ENCODE measurements at regions not wholly inside any gene's neighbourhood (a gene's known extent, or its start where the extent isn't known, plus 50 kb on each side); places are given as distances from the start of the nearest gene placed in this dataset.
"Not testable (repeated sequence)": the region's sequence is repeated elsewhere in the genome, so short reads cannot be mapped to it uniquely, and the experiment has no call there.

GRCh38 chr14:76298896-76299295, 77.0 kb upstream of the ESRRB start:
- H3K4me1 Mint-ChIP-seq, result peaks cover 6% of the 10 kb centered on the region
- peak; percentile 8 for DNase-seq
- Histone ChIP-seq H3K4me1 (ENCODE audit: control insufficient read depth, insufficient read depth, low read length) (no peaks in the 10 kb centered on the region), H3K36me3 (ENCODE audit: control insufficient read depth, insufficient read depth, low read length) (no peaks in the 10 kb centered on the region), H3K9me3 (ENCODE audit: control insufficient read depth, low read length) (no peaks in the 10 kb centered on the region), H3K27me3 (ENCODE audit: control insufficient read depth, insufficient read depth, low read length, poor library complexity, severe bottlenecking) (no peaks in the 10 kb centered on the region), H3K4me3 (ENCODE audit: low read length) (no peak overlapping the region), H3K27ac (ENCODE audit: low read depth, low read length) (no peak overlapping the region), H3K9ac (ENCODE audit: extremely low read depth, low read length, poor library complexity, severe bottlenecking) (no peak overlapping the region)
- H3K27me3 Mint-ChIP-seq (ENCODE audit: insufficient read depth), result peaks cover 33% of the 10 kb centered on the region
- H3K9me3 Mint-ChIP-seq, result no peaks in the 10 kb centered on the region
- H3K4me3 Mint-ChIP-seq, result no peak overlapping the region
- H3K27ac Mint-ChIP-seq, result no peak overlapping the region
- no peak for TF ChIP-seq CTCF (conservative IDR thresholded peaks at IDR 0.05)
- 82 to 84% methylated on average over 2 to 5 of the region's 5 CpGs for WGBS, 2 experiments (ENCODE audit: insufficient coverage in 1 of 2, insufficient read length in 1 of 2)
- no peaks in the 10 kb centered on the region for H3K36me3 Mint-ChIP-seq (ENCODE audit: low read depth)

- 92 to 94% methylated on average over 6 to 7 of the region's 7 CpGs for WGBS, 2 experiments (ENCODE audit: insufficient coverage in 1 of 2, insufficient read length in 1 of 2)
- H3K36me3 ChIP-seq (ENCODE audit: control insufficient read depth, insufficient read depth, low read length); H3K9me3 ChIP-seq (ENCODE audit: control insufficient read depth, low read length); H3K4me3 Mint-ChIP-seq; H3K4me1 ChIP-seq (ENCODE audit: control insufficient read depth, insufficient read depth, low read length); H3K4me1 Mint-ChIP-seq; H3K4me3 ChIP-seq (ENCODE audit: low read length); H3K27ac Mint-ChIP-seq; H3K36me3 Mint-ChIP-seq (ENCODE audit: low read depth); H3K9me3 Mint-ChIP-seq; H3K9ac ChIP-seq (ENCODE audit: extremely low read depth, low read length, poor library complexity, severe bottlenecking); H3K27ac ChIP-seq (ENCODE audit: low read depth, low read length): not testable (repeated sequence)
- peak; percentile 38 for DNase-seq
- peaks cover 14% of the 10 kb centered on the region for H3K27me3 ChIP-seq (ENCODE audit: control insufficient read depth, insufficient read depth, low read length, poor library complexity, severe bottlenecking)
- H3K27me3 Mint-ChIP-seq (ENCODE audit: insufficient read depth), result peaks cover 59% of the 10 kb centered on the region
Observed at GRCh38 chr14:76303188-76303587, 72.7 kb upstream of the ESRRB start.

DNA sequence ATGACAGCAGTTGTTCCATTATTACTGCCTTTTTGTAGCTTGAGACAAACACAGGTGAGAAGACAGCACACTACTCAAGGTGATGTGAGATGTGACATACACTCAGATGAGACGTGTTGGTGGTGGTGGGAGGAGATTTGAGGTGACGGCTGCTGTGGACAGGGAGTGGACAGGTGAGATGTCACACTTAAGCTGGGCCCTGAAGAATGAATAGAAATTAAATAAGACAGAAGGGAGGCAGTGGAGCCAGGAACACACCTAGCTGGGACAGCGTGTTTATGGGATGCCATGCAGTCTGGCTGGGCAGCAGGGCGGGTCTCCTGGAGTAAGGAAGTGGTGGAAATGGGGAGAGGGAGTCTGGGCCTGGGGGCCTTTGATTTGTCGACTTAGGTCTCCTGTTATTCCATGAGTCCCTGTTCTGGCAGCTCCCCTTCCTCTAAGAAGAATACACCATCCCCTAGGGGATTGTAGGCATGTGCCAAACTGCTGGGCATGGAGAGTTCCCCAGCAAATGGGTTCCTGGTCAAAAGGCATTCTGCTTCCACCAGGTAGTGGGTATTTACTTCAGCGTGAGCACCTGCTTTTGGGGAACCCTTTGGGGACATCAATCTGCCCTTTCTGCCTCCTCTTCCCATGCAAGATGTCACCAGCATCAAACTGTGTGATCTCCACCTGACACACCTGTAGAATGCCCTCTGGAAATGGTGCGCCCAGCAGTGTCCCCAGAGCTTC, 71.2 kb upstream of the ESRRB start:
- H3K4me3 Mint-ChIP-seq, result no peak overlapping the region
- Histone ChIP-seq H3K36me3 (ENCODE audit: control insufficient read depth, insufficient read depth, low read length) (no peaks in the 10 kb centered on the region), H3K27ac (ENCODE audit: low read depth, low read length) (no peak overlapping the region), H3K27me3 (ENCODE audit: control insufficient read depth, insufficient read depth, low read length, poor library complexity, severe bottlenecking) (peaks cover 30% of the 10 kb centered on the region), H3K4me1 (ENCODE audit: control insufficient read depth, insufficient read depth, low read length) (no peaks in the 10 kb centered on the region), H3K9me3 (ENCODE audit: control insufficient read depth, low read length) (no peaks in the 10 kb centered on the region), H3K4me3 (ENCODE audit: low read length) (no peak overlapping the region), H3K9ac (ENCODE audit: extremely low read depth, low read length, poor library complexity, severe bottlenecking) (no peak overlapping the region)
- H3K27me3 Mint-ChIP-seq (ENCODE audit: insufficient read depth), result peaks cover 62% of the 10 kb centered on the region
- no peaks in the 10 kb centered on the region for H3K9me3 Mint-ChIP-seq
- WGBS, 2 experiments (ENCODE audit: insufficient coverage in 1 of 2, insufficient read length in 1 of 2), result 94 to 100% methylated on average over 3 to 6 of the region's 7 CpGs
- no peaks in the 10 kb centered on the region for H3K36me3 Mint-ChIP-seq (ENCODE audit: low read depth)
- H3K4me1 Mint-ChIP-seq, result peaks cover 2% of the 10 kb centered on the region
- TF ChIP-seq CTCF (conservative IDR thresholded peaks at IDR 0.05), result no peak
- DNase-seq, result peak; percentile 22
- no peak overlapping the region for H3K27ac Mint-ChIP-seq
